ENCODE measurements at regions not wholly inside any gene's neighbourhood (a gene's known extent, or its start where the extent isn't known, plus 50 kb on each side); places are given as distances from the start of the nearest gene placed in this dataset.

DNA sequence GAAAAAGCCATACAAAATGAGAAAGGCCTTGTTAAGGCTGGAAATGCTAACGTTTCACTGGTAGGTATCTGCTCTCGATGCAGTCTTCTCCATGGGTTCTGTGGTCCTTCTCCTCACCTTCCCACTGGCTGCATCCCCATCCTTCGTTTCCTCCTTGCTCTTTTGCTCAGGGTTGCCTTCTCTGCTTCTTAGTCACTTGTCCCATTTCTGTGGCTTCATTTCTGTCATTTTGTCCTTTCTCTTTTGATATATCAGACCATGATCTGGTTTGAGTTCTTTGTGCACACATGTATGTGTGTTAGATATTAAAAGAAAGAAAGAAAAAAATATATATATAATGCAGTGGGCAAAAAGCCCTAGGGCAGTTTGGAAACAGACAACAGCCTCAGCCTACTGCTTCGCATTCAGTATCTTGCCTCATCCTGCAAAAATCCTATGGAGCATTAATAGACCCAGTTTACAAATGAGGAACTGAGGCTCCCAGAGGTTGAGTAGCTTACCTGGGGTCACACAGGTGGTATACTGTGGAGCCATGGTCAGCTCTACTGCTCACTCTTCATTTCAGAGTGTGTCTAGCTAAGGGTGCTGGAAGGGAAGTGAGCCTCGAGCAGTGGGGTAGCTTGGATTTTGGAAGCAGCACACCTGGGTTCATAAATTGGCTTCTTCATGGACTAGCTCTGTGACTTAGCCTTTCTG is 57.6 kb upstream of the MEDAG start:
- Histone ChIP-seq H3K27ac (peak overlapping the region in 2 of 10 donors; percentile 56 to 74), H3K27me3 (peaks cover 0 to 3% (median 0%) of the 10 kb centered on the region in 7 donors), H3K4me3 (no peak overlapping the region), H3K4me1 (peaks cover 0 to 32% (median 0%) of the 10 kb centered on the region in 9 donors), H3K36me3 (no peaks in the 10 kb centered on the region), H3K9me3 (peaks cover 0 to 14% (median 0%) of the 10 kb centered on the region in 11 donors)
- ATAC-seq (no peak), DNase-seq (no peak)
- 78 to 79% methylated on average over 5 of the region's 5 CpGs for whole genome bisulfite sequencing, 2 donors
- TF ChIP-seq, protein P1, sequence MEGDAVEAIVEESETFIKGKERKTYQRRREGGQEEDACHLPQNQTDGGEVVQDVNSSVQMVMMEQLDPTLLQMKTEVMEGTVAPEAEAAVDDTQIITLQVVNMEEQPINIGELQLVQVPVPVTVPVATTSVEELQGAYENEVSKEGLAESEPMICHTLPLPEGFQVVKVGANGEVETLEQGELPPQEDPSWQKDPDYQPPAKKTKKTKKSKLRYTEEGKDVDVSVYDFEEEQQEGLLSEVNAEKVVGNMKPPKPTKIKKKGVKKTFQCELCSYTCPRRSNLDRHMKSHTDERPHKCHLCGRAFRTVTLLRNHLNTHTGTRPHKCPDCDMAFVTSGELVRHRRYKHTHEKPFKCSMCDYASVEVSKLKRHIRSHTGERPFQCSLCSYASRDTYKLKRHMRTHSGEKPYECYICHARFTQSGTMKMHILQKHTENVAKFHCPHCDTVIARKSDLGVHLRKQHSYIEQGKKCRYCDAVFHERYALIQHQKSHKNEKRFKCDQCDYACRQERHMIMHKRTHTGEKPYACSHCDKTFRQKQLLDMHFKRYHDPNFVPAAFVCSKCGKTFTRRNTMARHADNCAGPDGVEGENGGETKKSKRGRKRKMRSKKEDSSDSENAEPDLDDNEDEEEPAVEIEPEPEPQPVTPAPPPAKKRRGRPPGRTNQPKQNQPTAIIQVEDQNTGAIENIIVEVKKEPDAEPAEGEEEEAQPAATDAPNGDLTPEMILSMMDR (IDR thresholded peaks at IDR 0.05), result no peak
- intact Hi-C loops (cut with DNase I), result no loop called here

DNA sequence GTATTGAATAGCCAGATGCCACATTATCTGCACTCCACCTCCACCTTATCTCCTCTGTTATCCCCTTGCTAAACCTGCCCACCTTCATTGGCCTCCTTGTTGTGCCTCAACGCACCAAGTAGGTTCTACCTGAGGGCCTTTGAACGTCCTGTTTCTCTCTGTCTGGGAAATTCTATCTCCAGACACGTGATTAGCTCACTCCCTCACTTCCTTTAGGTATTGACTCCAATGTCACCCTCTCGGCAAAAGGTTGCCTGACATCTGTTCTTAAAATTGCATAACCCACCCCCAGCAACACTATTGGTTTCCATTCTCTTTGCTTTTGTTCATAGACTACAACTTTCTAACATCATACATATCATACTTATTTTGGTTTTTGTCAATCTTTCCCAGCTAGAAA is 56.5 kb upstream of the MEDAG start:
- Histone ChIP-seq H3K9me3 (peaks cover 0 to 14% (median 0%) of the 10 kb centered on the region in 11 donors), H3K27me3 (peaks cover 0 to 3% (median 0%) of the 10 kb centered on the region in 7 donors), H3K36me3 (no peaks in the 10 kb centered on the region), H3K4me3 (no peak overlapping the region), H3K27ac (no peak overlapping the region), H3K4me1 (peaks cover 0 to 32% (median 0%) of the 10 kb centered on the region in 9 donors)
- intact Hi-C loops (cut with DNase I), result no loop called here
- WGBS, 2 donors, result 81 to 82% methylated on average over 4 of the region's 4 CpGs
- ATAC-seq, result no peak
- DNase-seq, result no peak
- TF ChIP-seq, protein P1 (IDR thresholded peaks at IDR 0.05), result no peak

DNA sequence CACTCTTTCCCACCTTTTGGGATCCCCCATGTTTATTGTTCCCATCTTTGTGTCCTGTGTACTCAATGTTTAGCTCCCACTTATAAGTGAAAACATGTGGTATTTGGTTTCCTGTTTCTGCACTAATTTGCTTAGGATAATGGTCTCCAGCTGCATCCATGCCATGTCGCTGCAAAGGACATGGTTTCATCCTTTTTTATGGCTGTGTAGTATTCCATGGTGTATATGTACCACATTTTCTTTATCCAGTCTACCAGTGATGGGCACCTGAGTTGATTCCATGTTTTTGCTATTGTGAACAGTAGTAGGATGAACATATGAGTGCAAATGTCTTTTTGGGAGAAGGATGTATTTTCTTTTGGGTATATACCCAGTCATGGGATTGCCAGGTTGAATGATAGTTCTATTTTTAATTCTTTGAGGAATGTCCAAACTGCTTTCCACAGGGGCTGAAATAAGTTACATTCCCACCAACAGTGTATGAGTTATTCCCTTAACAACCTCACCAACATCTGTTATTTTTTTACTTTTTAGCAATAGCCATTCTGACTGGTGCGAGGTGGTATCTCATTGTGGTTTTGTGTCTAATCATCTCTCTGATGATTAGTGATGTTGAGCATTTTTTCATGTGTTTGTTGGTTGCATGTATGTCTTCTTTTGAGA is 55.7 kb upstream of the MEDAG start:
- Histone ChIP-seq H3K9me3 (peaks cover 0 to 14% (median 0%) of the 10 kb centered on the region in 11 donors), H3K27me3 (peaks cover 0 to 3% (median 0%) of the 10 kb centered on the region in 7 donors), H3K4me1 (peaks cover 0 to 27% (median 0%) of the 10 kb centered on the region in 9 donors), H3K36me3 (no peaks in the 10 kb centered on the region), H3K4me3 (no peak overlapping the region), H3K27ac (no peak overlapping the region)
- DNase-seq (no peak), ATAC-seq (no peak)
- intact Hi-C loops (cut with DNase I), result no loop called here
- 90 to 93% methylated on average over 2 of the region's 2 CpGs for WGBS, 2 donors
- TF ChIP-seq, protein P1 (IDR thresholded peaks at IDR 0.05), result no peak

DNA sequence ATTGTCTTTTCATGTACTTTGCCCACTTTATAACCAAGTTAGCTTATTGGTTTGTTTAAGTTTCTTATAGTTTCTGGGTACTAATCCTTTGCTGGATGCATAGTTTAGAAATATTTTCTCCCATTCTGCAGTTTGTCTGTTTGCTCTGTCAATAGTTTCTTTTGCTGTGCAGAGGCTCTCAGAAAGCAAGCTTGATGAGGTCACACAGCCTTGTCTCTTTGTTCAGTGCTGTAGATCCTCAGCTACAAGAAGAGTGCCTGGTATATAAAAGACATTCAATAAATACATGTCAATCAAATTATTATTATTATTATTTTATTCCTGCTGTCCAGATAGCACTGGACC is 55.2 kb upstream of the MEDAG start:
- peaks cover 0 to 3% (median 0%) of the 10 kb centered on the region in 7 donors for H3K27me3 ChIP-seq
- no peak overlapping the region for H3K27ac ChIP-seq
- ATAC-seq (no peak), DNase-seq (no peak)
- peaks cover 0 to 14% (median 0%) of the 10 kb centered on the region in 11 donors for H3K9me3 ChIP-seq
- H3K4me3 ChIP-seq, result no peak overlapping the region
- intact Hi-C loops (cut with DNase I), result no loop called here
- no peaks in the 10 kb centered on the region for H3K36me3 ChIP-seq
- H3K4me1 ChIP-seq, result peaks cover 0 to 22% (median 0%) of the 10 kb centered on the region in 9 donors
- TF ChIP-seq, protein P1 (IDR thresholded peaks at IDR 0.05), result no peak

Data from heart right ventricle (tissue), 16 donors.